Endothelial cell of umbilical vein (primary cell): ENCODE measurements at regions not wholly inside any gene's neighbourhood (a gene's known extent, or its start where the extent isn't known, plus 50 kb on each side); places are given as distances from the start of the nearest gene placed in this dataset.

Experiments used
- BruUV-seq: library from RNA; stranded (reverse); fragments of 400-500 nt; replicated peaks from 2 replicates; lab custom pipeline; 2021; lab: Mats Ljungman, UMichigan
- CTCF ChIA-PET: fragments of 300-600, 350-600 bp; sonication (Branson Sonifier 250); formaldehyde crosslinking; loops from one replicate; lab custom pipeline; 2021; ENCODE audit warnings: antibody characterized with exemption, inconsistent platforms; lab: Charles Lee
- POLR2A ChIA-PET: fragments of 300-600, 350-600 bp; sonication (Branson Sonifier 250); formaldehyde crosslinking; loops from one replicate; lab custom pipeline; 2021; ENCODE audit warnings: antibody characterized with exemption, inconsistent platforms; lab: Charles Lee
- DNase-seq: peaks from one replicate; pipeline ENCODE4 v3.0.0-alpha.2; 2011; ENCODE audit warnings: low read depth, low spot score
- FAIRE-seq: peaks from 2 replicates; lab custom pipeline; 2011; peaks lifted over from hg19 to GRCh38; lab: Jason Lieb, UNC
- H2AFZ ChIP-seq: 2 replicates; pipeline ENCODE4 v1.6.0; 2012; ENCODE audit warnings: low read depth, low read length, control low read depth, inconsistent platforms
- H3K27ac ChIP-seq: 2 replicates; pipeline ENCODE4 v1.5.1; 2011; ENCODE audit warnings: low read depth, mild to moderate bottlenecking, control low read depth, low read length, moderate library complexity; ENCODE audit not compliant: insufficient read depth
- H3K27me3 ChIP-seq, 2 experiments: 2 replicates each; pipeline versions ENCODE4 v1.6.0 to v1.6.1; 2011; ENCODE audit warnings: low read length in 2 of 2, mixed read lengths in 1 of 2; ENCODE audit not compliant: control insufficient read depth in 2 of 2, insufficient read depth in 2 of 2
- H3K36me3 ChIP-seq, 2 experiments: 2 replicates in 1 of 2; 3 replicates in 1 of 2; pipeline ENCODE4 v1.5.1; 2011; ENCODE audit warnings: low read length in 2 of 2, mild to moderate bottlenecking in 1 of 2, moderate library complexity in 1 of 2; ENCODE audit not compliant: control insufficient read depth in 2 of 2, insufficient read depth in 2 of 2; ENCODE audit errors: extremely low read depth in 1 of 2
- H3K4me1 ChIP-seq: 3 replicates; pipeline ENCODE4 v1.5.1; 2011; ENCODE audit warnings: mild to moderate bottlenecking, low read length; ENCODE audit not compliant: control insufficient read depth, insufficient read depth; ENCODE audit errors: extremely low read depth
- H3K4me2 ChIP-seq: 2 replicates; pipeline ENCODE4 v1.6.1; 2011; ENCODE audit warnings: low read length, control low read depth, mixed read lengths; ENCODE audit not compliant: insufficient read depth
- H3K4me3 ChIP-seq, 3 experiments: fragments of 200-600 bp in 1 of 3; sonication (generic), shearing (Covaris generic) in 1 of 3; replicated peaks in 1 of 3; 2 replicates each; pipeline ENCODE4 v1.5.1; 2011 to 2016; ENCODE audit warnings: control low read depth in 3 of 3, low read length in 3 of 3, mild to moderate bottlenecking in 2 of 3, inconsistent platforms in 1 of 3, low read depth in 1 of 3, moderate library complexity in 1 of 3; ENCODE audit not compliant: insufficient read depth in 1 of 3
- H3K79me2 ChIP-seq: 2 replicates; pipeline ENCODE4 v1.6.0; 2012; ENCODE audit warnings: low read length, inconsistent platforms; ENCODE audit not compliant: control insufficient read depth, insufficient read depth
- H3K9ac ChIP-seq: replicated peaks from 2 replicates; pipeline ENCODE3; 2011; ENCODE audit warnings: low read length, control low read depth; ENCODE audit not compliant: insufficient read depth; ENCODE audit errors: extremely low read depth
- H3K9me1 ChIP-seq: replicated peaks from 3 replicates; pipeline ENCODE4 v1.6.0; 2011; ENCODE audit warnings: mild to moderate bottlenecking, low read length; ENCODE audit not compliant: control insufficient read depth, insufficient read depth; ENCODE audit errors: extremely low read depth
- H3K9me3 ChIP-seq: replicated peaks from 2 replicates; pipeline ENCODE4 v1.5.1; 2012; ENCODE audit warnings: low read length, inconsistent platforms; ENCODE audit not compliant: control insufficient read depth, insufficient read depth
- H4K20me1 ChIP-seq: replicated peaks from 2 replicates; pipeline ENCODE3; 2011; ENCODE audit warnings: mild to moderate bottlenecking, low read length; ENCODE audit not compliant: control insufficient read depth, insufficient read depth; ENCODE audit errors: extremely low read depth
- CTCF ChIP-seq, 2 donors: IDR thresholded peaks; 1 replicate in 1 of 2; 2 replicates in 1 of 2; pipeline ENCODE4 v1.5.1; 2011; ENCODE audit warnings: low read length in 2 of 2, mild to moderate bottlenecking in 2 of 2, moderate library complexity in 2 of 2, control low read depth in 1 of 2, inconsistent platforms in 1 of 2, low read depth in 1 of 2; ENCODE audit not compliant: insufficient read depth in 1 of 2; ENCODE audit errors: extremely low read depth in 1 of 2
- EZH2 ChIP-seq: IDR thresholded peaks from 2 replicates; pipeline ENCODE4 v1.6.1; 2012; ENCODE audit warnings: borderline replicate concordance, low read depth, mild to moderate bottlenecking, moderate library complexity, low read length, inconsistent platforms; ENCODE audit not compliant: severe bottlenecking
- FOS ChIP-seq: IDR thresholded peaks from 2 replicates; pipeline ENCODE4 v1.6.1; 2011; ENCODE audit warnings: mild to moderate bottlenecking, low read length, moderate library complexity, borderline replicate concordance; ENCODE audit not compliant: insufficient read depth
- GATA2 ChIP-seq: IDR thresholded peaks from 2 replicates; pipeline ENCODE4 v1.7.0; 2011; ENCODE audit warnings: low read depth, mild to moderate bottlenecking, moderate library complexity, mixed read lengths, low read length; ENCODE audit not compliant: insufficient read length, insufficient read depth
- JUN ChIP-seq: IDR thresholded peaks from 2 replicates; pipeline ENCODE4 v1.6.1; 2011; ENCODE audit warnings: borderline replicate concordance, low read depth; ENCODE audit not compliant: insufficient read length, insufficient read depth
- MAX ChIP-seq: IDR thresholded peaks from 2 replicates; pipeline ENCODE4 v1.6.1; 2011; ENCODE audit not compliant: insufficient read depth, insufficient read length
- MYC ChIP-seq: IDR thresholded peaks from one replicate; pipeline ENCODE4 v1.6.1; 2011; ENCODE audit warnings: mild to moderate bottlenecking, low read depth, low read length
- POLR2A ChIP-seq: IDR thresholded peaks from 2 replicates; pipeline ENCODE4 v1.6.1; 2012; ENCODE audit warnings: low read depth, mild to moderate bottlenecking, control low read depth, low read length
- POLR2AphosphoS5 ChIP-seq: IDR thresholded peaks from 2 replicates; pipeline ENCODE4 v1.6.1; 2012; ENCODE audit warnings: low read depth, mild to moderate bottlenecking, control low read depth, low read length, moderate library complexity; ENCODE audit not compliant: insufficient read depth
- dilution Hi-C: fragments of 300-500 bp; cut with MboI; formaldehyde crosslinking; loops from one replicate; pipeline ENCODE4 v1.15.0; 2019; ENCODE audit warnings: low sequenced_read_pairs; ENCODE audit not compliant: extremely low pct_ligation_motif_present
- intact Hi-C: fragments of 100-400 bp; cut with micrococcal nuclease; formaldehyde crosslinking; loops from one replicate; pipeline ENCODE4 v1.10.0; 2022

GRCh38 chr2:16005389-16005788, 65.0 kb downstream of the MYCN start:
- DNase-seq, result no peak
- no peaks in the 10 kb centered on the region for H4K20me1 ChIP-seq
- no peaks in the 10 kb centered on the region for H3K9me3 ChIP-seq
- H3K79me2 ChIP-seq, result no peaks in the 10 kb centered on the region
- H2AFZ ChIP-seq, result no peak overlapping the region
- FAIRE-seq, result no peak
- H3K36me3 ChIP-seq, result no peaks in the 10 kb centered on the region
- H3K4me2 ChIP-seq, result no peak overlapping the region
- no peaks in the 10 kb centered on the region for H3K27me3 ChIP-seq
- H3K27ac ChIP-seq, result no peak overlapping the region
- ChIA-PET CTCF (no interaction called here), POLR2A (no interaction called here)
- dilution Hi-C loops, result no loop called here
- intact Hi-C loops, result no loop called here
- H3K4me1 ChIP-seq, result no peaks in the 10 kb centered on the region
- no peaks in the 10 kb centered on the region for H3K9me1 ChIP-seq
- no peak overlapping the region for H3K4me3 ChIP-seq
- H3K9ac ChIP-seq, result no peak overlapping the region
- BruUV-seq, result no TSS peak
- no peak for TF ChIP-seq CTCF (IDR thresholded peaks at IDR 0.05; ENCODE audit: extremely low read depth in 1 of 2, insufficient read depth in 1 of 2, low read depth in 1 of 2, low read length in 2 of 2)
- no peak for TF ChIP-seq POLR2AphosphoS5
- no peak for TF ChIP-seq MYC
- TF ChIP-seq MAX, result no peak
- TF ChIP-seq EZH2, result no peak
- TF ChIP-seq POLR2A, result no peak

- Histone ChIP-seq H3K79me2 (no peaks in the 10 kb centered on the region), H3K27me3 (no peaks in the 10 kb centered on the region), H3K9me3 (no peaks in the 10 kb centered on the region), H3K36me3 (no peaks in the 10 kb centered on the region), H3K4me3 (no peak overlapping the region), H2AFZ (no peak overlapping the region), H4K20me1 (no peaks in the 10 kb centered on the region), H3K9ac (no peak overlapping the region), H3K27ac (no peak overlapping the region), H3K4me2 (no peak overlapping the region), H3K4me1 (no peaks in the 10 kb centered on the region), H3K9me1 (no peaks in the 10 kb centered on the region)
- DNase-seq (no peak), FAIRE-seq (no peak)
- POLR2A ChIA-PET, result no interaction called here
- dilution Hi-C loops, result no loop called here
- intact Hi-C loops, result no loop called here
- TF ChIP-seq CTCF (IDR thresholded peaks at IDR 0.05; ENCODE audit: extremely low read depth in 1 of 2, insufficient read depth in 1 of 2, low read depth in 1 of 2, low read length in 2 of 2), result no peak
- TF ChIP-seq MAX, result no peak
- TF ChIP-seq POLR2AphosphoS5, result no peak
- TF ChIP-seq FOS, result no peak
- TF ChIP-seq GATA2, result no peak
- TF ChIP-seq EZH2, result no peak
- no peak for TF ChIP-seq POLR2A
- no peak for TF ChIP-seq MYC
- no peak for TF ChIP-seq JUN
- CTCF ChIA-PET, result no interaction called here
- BruUV-seq, result no TSS peak
These were observed 63.5 kb downstream of the MYCN start for GRCh38 chr2:16003809-16004208.
